GM21576 (cell line): ENCODE measurements at regions not wholly inside any gene's neighbourhood (a gene's known extent, or its start where the extent isn't known, plus 50 kb on each side); places are given as distances from the start of the nearest gene placed in this dataset.

ENCODE experiments used
- ATAC-seq: cut with Tn5 transposase; IDR thresholded peaks from one replicate; pipeline ENCODE4 v1.9.1; 2021; ENCODE audit warnings: mild to moderate bottlenecking, moderate library complexity; ENCODE audit not compliant: unreplicated experiment

GRCh38 chr2:235165136-235165535 is 213.3 kb downstream of the SH3BP4 start:
- no peak for ATAC-seq

DNA sequence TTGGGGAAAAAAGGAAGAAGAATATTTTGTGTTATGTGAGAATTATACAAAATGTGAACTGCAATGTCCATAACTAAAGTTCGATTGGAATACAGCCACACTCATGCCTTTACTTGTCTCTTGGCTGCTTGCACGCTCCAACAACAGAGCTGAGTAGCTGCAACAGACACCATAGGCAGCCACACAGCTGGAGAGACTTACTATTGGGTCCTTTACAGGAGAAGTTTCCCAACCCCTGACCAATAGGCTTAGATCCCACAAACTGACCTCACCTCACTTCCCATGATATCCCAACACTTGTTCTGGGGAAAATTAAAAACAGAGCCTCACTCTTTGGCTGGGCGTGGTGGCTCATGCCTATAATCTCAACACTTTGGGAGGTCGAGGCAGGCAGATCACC is 213.8 kb downstream of the SH3BP4 start:
- no peak for ATAC-seq

DNA sequence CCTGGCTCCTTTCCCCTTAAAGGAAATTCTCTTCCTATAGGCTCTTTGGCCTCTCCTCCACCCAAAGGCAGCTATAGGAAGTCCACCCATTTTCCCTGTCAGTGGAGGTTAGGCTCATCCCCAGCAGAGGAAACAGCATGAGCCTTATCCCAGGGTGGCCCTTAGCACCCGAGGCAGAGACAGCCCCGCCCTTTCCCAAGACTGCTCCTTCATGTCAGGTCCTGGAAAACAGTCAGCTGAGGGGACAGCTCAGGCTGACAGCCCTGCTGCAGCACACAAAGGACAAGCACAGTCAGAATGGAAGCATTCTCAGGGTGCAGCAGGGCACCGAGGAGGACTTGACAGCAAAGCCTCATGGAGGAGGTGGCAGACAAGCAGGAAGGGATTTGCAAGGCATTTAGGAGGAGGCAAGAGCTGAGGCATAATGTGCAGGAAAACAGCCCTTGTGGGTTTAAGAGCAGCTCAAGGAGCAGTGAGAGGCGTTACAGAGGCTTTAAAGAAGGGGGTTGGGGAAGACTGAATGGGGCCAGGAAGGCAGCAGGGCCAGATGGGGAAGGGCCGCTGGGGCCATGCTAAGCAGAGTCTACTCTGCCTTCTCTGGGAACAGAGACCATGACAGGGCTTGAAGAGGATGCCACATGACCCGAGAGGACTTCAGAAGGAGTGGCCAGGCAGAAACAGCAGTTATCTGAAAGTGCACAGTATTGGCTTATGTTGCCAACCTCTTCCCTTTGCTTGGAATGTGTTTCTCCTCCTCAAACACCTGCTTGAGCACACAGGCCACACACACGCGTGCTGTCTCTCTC is 216.6 kb downstream of the SH3BP4 start:
- ATAC-seq, result no peak

GRCh38 chr2:235170016-235170415 is 218.2 kb downstream of the SH3BP4 start:
- ATAC-seq, result no peak

DNA sequence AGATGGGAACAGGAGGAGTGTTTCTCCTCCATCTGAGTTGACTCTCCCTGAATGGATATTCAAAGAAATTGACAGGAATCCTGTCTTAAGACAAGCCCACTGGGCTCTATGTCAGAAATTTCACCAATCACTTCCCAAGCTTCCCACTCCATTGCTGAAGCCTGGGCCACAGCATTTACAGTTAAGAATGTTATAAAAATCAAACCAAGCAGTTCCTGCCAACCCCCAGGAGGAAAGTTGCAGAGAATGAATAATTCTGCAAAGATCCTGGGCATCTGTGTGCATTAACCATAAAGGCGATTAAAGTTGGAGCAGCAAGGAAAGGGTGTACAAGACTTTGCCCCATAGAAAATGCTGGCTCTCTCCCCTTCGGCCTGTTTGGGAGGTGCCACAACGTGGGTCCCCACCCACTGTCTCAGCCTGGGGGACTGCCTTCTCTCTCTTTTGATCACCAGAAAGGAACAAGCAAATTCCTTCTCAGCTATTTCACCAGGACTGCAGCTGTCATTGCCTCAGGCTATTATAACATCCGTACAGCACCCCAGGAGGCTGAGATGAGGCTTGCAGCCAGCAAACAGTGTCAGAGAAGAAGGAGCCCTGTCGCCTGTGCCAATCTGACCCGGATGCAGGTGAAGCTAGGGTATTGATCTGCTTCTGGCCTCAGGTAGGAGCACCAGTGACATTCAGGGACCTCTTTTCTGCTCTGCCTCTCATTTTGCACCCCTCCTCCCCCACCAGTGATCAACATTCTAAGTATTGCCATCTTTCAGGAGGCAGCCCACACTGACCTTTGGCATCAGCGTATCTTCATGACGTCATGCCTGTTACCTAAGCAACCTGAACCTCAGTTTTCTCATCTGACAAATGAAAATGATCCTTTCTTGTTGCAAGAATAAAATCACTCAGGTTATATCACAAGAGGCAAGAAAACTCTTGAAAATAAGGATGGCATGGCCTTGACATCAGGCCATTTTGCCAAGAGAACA is 219.0 kb downstream of the SH3BP4 start:
- ATAC-seq, result no peak

GRCh38 chr2:235171550-235172031 is 219.8 kb downstream of the SH3BP4 start:
- ATAC-seq, result no peak

DNA sequence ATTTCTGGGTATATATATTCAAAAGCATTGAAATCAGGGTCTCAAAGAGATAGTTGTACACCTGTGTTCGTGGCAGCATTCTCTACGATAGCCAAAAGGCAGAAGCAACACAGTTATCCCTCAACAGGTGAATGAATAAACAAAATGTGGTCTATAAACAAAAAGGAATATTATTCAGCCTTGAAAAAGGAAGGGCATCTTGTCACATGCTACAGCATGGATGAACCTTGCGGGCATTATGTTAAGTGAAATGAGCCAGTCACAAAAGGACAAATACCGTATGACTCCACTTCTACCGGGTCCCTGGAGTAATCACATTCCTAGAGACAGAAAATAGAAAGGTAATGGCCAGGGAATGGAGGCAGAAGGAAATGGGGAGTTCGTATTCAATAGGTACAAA is 228.8 kb downstream of the SH3BP4 start:
- no peak for ATAC-seq

DNA sequence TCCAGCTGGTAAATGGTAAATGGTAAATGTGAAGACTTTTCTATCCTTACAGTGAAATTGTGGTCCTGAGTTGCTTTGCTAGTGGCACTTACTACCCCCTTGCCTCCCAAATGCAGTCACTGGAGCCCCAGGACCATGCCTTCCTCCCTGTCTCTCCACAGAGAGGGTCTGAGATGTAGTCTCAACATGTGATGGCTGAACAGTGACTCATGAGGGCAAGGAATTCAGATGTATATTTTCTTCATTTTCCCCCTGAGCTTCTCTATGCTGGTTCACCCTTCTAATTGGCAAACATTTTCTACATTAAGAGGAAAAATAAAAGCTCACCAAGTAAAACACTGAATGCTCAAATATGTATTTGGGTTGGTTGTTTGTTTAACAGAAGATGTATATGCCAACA is 232.0 kb downstream of the SH3BP4 start:
- no peak for ATAC-seq

DNA sequence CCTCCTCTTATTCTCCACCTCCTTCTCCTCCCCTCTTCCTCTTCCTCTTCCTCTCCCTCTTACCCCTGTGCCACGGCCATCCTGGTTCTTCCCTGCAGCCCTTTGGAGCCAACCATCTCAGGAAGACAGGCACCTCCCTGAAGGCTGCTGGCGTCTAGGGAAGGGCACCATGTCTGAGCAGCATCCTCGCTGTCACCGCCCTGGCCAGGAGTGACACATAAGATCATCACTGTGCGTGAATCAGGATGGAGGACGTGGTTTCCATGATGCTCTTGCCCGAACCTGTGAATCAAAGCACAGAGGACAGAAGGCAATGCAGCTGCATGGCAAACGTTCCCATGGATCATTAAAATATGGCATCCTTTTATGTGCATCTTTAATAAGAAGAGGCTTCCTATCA is 236.0 kb downstream of the SH3BP4 start:
- no peak for ATAC-seq

DNA sequence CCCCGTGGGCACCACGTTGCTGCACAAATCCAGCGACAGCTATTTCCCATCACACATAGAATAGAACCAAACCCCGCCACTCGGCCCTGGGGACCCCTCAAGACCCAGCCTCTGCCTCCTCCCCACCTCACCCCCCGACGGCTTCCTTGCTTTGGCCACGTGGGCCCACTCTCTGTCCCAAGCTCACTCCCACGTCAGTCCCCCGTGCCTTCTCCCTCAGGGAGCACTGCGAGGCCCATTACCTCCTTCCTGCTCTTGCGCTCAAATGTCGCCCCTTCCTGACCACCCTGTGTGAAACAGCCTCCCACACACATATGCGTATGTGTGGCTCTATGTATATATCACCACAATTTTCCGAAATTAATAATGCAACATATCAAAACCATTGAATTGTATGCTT is 239.7 kb downstream of the SH3BP4 start:
- no peak for ATAC-seq

- no peak for ATAC-seq
Observed at GRCh38 chr2:235191978-235192377, 240.2 kb downstream of the SH3BP4 start.

- no peak for ATAC-seq
Observed at GRCh38 chr2:235194351-235194750, 242.5 kb downstream of the SH3BP4 start.

DNA sequence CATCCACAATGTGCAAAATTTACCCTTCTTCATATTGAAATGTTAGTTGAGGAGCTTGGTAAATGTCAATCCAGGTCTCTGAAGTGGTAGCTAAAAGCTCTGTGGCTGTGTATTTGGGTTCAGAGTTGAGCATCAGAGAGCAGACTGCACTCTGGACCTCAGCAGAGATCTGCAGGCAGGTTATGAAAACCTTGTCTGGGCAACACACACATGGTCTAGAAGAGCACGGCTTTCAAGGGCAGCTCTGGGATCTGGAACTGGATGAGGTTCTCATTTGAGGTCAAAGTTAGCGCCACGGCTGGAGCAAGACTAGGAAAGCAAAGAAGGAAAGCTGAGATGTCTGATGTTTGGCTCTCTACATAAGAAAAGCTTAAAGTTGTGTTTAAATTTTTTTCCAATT is 243.0 kb downstream of the SH3BP4 start:
- no peak for ATAC-seq

DNA sequence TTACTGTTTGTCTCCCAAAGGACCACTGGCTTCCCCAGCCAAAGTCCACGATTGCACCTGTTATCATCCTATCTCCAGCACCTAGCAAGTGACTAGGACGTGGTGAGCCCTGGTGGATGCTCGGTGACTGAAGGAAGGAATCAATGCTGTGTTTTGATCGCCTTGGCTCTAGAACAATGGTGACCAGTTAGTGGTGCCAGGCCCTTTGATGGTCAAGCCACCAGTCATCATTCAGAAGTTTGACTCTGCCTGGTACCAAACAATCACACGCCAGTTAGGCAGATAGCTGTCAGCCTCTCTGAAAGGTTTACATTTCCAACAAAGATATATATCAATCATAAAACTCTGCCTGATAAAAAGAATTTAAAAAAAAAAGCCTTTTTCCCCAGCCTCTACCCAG is 244.1 kb downstream of the SH3BP4 start:
- no peak for ATAC-seq

- ATAC-seq, result no peak
Observed at GRCh38 chr2:235199128-235199527, 247.3 kb downstream of the SH3BP4 start.

- ATAC-seq, result no peak
Observed at GRCh38 chr2:235200216-235200615, 248.4 kb downstream of the SH3BP4 start.

DNA sequence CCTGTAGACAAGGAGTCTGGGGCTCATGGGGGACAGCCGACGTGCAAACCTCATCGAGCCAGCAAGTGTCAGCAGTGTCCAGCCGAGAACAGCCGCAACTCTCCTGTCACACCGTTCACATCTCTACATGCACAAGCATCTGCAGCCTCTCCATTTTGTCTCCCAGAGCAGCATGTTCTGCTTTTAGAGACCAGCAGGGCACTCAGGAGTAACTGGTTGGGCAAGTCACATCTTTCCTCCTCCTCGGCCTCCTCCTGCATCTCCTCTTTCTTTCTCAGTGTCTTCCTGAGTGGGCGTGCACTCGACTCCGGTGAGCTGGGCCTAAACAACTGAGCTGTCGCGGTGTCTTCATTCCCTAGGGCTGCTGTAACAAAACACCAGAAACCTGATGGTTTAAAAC is 249.9 kb downstream of the SH3BP4 start:
- ATAC-seq, result no peak

DNA sequence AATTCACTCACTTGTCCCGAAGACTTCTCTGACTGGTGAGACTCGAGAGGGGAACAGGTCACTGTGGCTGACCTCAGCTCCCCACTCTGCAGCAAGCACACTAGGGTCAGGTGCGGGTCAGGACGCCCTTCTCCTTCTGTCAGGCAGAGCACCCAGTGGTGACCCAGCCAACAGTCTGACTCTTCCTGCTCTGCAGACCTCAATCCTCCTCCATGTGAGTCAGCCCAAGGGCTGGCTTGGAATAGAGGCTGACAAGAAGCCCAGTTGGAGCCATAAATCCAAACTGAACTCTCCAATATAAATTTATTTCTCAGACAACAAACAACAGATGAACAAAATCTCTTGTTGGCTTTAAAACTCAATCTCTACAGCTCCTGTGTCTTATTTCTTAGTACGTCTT is 253.1 kb downstream of the SH3BP4 start:
- ATAC-seq, result no peak

GRCh38 chr2:235206399-235206798 is 254.6 kb downstream of the SH3BP4 start:
- ATAC-seq, result no peak

DNA sequence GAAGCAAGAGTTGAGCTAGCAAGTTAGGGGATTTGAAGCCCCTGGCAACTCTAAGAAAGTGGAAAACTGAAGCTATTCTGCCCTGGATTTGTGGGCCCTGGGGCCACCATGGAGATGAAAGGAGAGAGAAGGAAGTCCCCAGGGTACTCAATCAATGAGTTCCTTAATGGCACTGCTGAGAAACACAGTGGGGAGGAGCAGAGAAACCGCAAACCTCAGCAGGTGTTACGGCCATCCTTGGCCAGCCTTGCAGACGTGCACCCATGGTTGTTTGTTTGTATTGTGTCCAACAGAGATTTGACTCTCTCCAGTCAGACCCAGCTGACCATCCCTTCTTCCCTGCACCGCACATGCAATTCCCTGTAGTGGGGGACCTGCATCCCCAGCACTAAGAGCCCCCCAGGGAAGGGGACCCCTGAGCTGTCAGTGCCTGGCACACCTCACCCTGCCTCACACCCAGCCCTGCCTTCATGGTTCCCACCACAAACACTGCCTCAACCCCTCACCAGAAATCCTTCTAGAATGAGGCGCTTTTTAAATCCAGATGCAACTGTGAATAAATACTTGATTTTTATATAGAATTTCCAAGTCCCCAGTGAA is 255.3 kb downstream of the SH3BP4 start:
- no peak for ATAC-seq

GRCh38 chr2:235211056-235211455 is 259.2 kb downstream of the SH3BP4 start:
- no peak for ATAC-seq
